ENCODE measurements at regions not wholly inside any gene's neighbourhood (a gene's known extent, or its start where the extent isn't known, plus 50 kb on each side); places are given as distances from the start of the nearest gene placed in this dataset.

GRCh38 chr14:53668897-53669296 is 287.7 kb downstream of the BMP4 start:
- TF ChIP-seq POLR2A (IDR thresholded peaks at IDR 0.05; ENCODE audit: low read depth, low read length), result no peak
- no peak for TF ChIP-seq TAF1 (IDR thresholded peaks at IDR 0.05; ENCODE audit: low read depth, low read length)
- no peak for TF ChIP-seq POLR2AphosphoS5 (IDR thresholded peaks at IDR 0.05; ENCODE audit: low read depth, low read length)
- TF ChIP-seq POU2F2 (IDR thresholded peaks at IDR 0.05; ENCODE audit: low read depth, low read length), result no peak
- TF ChIP-seq SPI1 (IDR thresholded peaks at IDR 0.05; ENCODE audit: low read depth, low read length), result no peak
- no peak for TF ChIP-seq PAX5 (IDR thresholded peaks at IDR 0.05; ENCODE audit: insufficient read depth, low read length, severe bottlenecking)
